ENCODE measurements at regions not wholly inside any gene's neighbourhood (a gene's known extent, or its start where the extent isn't known, plus 50 kb on each side); places are given as distances from the start of the nearest gene placed in this dataset.
A peak's percentile ranks its signal among the peaks of the same experiment; 100 is the strongest.
"Not testable (repeated sequence)": the region's sequence is repeated elsewhere in the genome, so short reads cannot be mapped to it uniquely, and the experiment has no call there.

DNA sequence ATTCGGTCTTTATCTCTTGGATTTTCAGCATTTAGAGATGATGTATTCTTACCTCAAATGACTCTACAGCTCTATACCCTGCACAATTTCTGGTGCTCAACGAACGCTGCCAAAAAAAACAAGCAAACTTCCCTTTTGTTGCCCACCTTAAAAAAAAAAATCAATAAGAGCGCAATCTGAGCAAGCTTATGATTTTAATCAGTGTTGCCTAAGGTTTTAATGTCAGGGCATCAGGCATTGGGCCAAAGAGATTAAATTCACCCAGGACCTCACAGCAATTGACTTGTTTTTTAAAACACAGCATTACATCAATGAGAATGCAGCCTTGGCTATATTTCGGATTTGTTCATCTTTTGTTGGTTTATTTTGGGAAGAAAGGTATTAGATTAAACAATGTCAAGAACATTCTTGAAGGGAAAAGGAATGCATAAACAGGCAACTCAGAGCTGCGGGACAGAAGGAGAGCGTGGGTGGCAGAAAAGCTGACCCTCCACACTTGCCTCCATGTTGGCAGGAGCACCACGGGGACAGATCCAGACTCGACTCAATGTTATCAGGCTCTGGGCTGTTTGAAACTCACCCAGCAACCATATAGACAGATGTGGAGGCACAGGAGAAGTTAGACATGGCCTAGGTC is 127.5 kb upstream of the DAPK1 start:
- H3K27ac ChIP-seq: no peak overlapping the region

DNA sequence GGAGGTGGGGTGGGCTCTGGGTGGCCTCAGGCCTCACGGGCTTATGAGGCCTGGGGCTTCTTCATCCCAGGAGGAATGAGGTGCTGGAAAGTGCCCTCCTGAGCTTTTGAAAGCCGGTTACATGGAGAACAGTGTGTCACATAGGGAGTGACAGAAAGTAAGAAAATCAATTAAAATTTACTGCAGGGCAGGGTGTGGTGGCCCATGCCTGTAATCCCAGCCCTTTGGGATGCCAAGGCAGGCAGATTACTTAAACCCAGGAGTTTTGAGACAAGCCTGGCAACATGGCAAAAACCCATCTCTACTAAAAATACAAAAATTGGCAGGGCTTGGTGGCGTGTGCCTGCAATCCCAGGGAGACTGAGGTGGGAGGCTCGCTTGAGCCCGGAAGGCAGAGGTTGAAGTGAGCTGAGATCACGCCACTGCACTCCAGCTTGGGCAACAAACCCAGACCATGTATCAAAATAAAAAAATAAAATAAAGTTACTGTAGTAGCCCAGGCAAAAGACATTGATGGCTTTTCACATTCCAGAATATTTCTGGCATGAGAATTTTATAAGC is 125.8 kb upstream of the DAPK1 start:
- no peak overlapping the region for H3K27ac ChIP-seq
- TF ChIP-seq, protein P1, sequence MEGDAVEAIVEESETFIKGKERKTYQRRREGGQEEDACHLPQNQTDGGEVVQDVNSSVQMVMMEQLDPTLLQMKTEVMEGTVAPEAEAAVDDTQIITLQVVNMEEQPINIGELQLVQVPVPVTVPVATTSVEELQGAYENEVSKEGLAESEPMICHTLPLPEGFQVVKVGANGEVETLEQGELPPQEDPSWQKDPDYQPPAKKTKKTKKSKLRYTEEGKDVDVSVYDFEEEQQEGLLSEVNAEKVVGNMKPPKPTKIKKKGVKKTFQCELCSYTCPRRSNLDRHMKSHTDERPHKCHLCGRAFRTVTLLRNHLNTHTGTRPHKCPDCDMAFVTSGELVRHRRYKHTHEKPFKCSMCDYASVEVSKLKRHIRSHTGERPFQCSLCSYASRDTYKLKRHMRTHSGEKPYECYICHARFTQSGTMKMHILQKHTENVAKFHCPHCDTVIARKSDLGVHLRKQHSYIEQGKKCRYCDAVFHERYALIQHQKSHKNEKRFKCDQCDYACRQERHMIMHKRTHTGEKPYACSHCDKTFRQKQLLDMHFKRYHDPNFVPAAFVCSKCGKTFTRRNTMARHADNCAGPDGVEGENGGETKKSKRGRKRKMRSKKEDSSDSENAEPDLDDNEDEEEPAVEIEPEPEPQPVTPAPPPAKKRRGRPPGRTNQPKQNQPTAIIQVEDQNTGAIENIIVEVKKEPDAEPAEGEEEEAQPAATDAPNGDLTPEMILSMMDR (conservative IDR thresholded peaks at IDR 0.05): no peak

More for the DNA sequence above, 127.5 kb upstream of the DAPK1 start:
- TF ChIP-seq, protein P1 (conservative IDR thresholded peaks at IDR 0.05): no peak

DNA sequence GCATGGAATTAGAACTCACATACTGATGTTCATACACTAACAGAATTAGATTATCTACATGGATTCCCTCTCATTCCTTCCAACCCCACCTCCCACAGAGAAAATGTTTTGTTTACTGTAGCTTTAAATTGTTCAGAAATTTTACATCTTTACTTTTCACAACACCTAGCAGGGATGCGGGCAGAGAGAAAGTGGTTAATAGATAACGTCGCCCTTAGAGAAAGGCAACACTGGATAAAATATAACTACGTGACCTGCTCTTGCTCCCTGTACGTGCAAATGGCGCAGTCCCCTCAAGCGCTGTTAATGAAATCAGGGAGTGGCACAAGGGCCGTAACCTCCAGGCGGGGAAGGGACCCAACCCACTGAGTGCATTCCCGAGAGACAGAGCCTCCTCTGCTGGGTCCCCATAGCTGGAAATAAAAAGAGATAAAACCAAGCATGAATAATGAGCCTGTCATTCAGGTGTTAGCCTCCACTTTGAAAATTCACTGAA is 125.3 kb upstream of the DAPK1 start:
- TF ChIP-seq, protein P1 (conservative IDR thresholded peaks at IDR 0.05): no peak
- H3K27ac ChIP-seq: no peak overlapping the region

DNA sequence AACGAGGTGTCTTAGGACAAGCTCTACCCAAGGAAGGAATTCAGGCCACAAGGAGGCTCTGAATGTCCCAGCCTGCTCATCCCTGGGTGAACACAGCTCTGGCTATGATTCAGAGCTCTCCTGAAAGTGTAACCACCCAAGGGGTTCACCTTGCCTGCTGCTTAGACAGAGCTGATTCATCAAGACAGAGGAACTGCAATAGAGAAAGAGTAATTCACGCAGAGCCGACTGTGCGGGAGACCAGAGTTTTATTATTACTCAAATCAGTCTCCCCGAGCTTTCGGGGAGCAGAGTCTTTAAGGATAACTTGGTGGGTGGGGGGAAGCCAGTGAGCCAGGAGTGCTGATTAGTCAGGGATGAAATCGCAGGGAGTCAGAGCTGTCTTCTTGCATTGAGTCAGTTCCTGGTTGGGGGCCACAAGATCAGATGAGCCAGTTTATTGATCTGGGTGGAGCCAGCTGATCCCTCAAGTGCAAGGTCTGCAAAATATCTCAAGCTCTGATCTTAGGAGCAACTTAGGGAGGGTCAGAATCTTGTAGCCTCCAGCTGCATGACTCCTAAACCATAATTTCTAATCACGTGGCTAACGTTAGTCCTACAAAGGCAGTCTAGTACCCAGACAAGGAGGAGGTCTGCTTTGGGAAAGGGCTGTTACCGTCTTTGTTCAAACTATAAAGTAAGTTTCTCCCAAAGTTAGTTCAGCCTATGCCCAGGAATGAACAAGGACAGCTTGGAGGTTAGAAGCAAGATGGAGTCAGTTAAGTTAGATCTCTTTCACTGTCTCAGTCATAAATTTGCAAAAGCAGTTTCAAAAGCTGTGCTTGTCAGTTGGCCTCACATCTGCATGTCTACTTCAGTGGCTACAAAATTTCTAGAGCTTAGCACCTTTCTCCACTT is 123.4 kb upstream of the DAPK1 start:
- H3K27ac ChIP-seq: not testable (repeated sequence)

DNA sequence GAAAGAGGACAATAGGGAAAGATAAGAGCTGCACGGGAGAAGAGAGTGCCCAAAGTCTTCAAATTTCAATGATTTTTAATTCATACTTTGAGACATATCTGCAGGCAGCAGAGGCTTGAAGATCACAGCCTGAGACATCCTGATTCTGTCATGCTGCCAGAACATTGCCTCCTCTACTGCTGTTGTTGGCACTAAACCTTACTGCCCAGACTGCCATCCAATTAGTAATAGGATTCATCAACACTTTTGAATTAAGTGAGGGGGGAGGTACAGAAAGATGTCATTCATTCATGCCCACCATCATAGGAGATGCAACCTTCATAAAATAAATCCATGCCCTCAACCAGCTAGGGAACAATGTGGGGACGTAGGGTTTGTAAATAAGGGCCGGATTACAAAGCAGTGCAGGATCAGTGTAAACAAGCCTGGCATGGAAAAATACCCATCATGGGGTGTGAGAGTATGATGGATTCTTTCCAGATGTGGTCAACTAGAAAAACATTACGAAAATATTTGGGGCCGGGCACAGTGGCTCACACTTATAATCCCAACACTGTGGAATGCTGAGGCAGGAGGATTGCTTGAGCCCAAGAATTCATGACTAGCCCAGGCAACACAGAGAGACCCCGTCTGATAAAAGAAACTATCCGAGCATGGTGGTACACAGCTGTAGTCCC is 122.1 kb upstream of the DAPK1 start:
- no peak overlapping the region for H3K27ac ChIP-seq
- TF ChIP-seq, protein P1 (conservative IDR thresholded peaks at IDR 0.05): no peak

DNA sequence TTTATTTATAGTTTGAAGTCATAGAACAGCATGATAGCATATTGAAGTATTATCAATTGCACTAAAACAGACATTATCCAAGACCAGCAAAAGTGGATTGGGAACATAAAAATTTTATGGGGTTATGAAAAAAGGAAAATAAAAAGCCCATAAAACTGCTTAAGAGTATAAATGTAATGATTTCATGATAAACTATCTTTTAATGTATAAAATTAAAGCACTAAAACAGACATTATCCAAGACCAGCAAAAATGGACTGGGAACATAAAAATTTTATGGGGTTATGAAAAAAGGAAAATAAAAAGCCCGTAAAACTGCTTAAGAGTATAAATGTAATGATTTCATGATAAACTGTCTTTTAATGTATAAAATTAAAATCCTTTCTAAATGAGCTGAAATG is 119.0 kb upstream of the DAPK1 start:
- TF ChIP-seq, protein P1 (conservative IDR thresholded peaks at IDR 0.05): no peak
- peak overlapping the region; percentile 1; the same call in 1 of the 2 replicates for H3K27ac ChIP-seq

DNA sequence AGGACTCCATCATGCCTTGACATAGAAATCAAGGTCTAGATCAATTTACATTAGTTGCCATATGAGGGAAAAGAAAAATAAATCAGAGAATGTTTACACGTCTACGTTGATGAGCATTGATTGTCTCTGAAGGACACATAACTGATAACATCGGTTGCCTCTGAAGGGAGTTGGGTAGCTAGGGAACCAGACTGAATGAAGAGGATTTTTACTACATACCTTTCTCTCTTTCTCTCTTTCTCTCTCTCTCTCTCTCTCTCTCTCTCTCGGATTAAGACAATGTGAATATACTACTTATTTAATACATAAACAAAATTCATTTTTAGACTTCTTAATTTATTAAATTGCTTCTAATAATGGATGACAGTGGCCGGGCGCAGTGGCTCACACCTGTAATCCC is 118.4 kb upstream of the DAPK1 start:
- TF ChIP-seq, protein P1 (conservative IDR thresholded peaks at IDR 0.05): no peak
- peak overlapping the region; percentile 1; the same call in 1 of the 2 replicates for H3K27ac ChIP-seq

Measured in VCaP (cell line).